IPS-18c (cell line): ENCODE measurements at regions not wholly inside any gene's neighbourhood (a gene's known extent, or its start where the extent isn't known, plus 50 kb on each side); places are given as distances from the start of the nearest gene placed in this dataset.
A peak's percentile ranks its signal among the peaks of the same experiment; 100 is the strongest.

Experiments
- H3K4me3 ChIP-seq: 2 replicates; pipeline ENCODE4 v1.7.0; 2013; ENCODE audit warnings: low read depth, mild to moderate bottlenecking, low read length, moderate library complexity; ENCODE audit not compliant: insufficient read depth
- H3K9me3 ChIP-seq: one replicate; pipeline ENCODE4 v1.6.1; 2013; ENCODE audit warnings: mild to moderate bottlenecking, low read length, moderate library complexity; ENCODE audit not compliant: control insufficient read depth, insufficient read depth

- H3K9me3 ChIP-seq: peaks cover 2% of the 10 kb centered on the region
- no peak overlapping the region for H3K4me3 ChIP-seq
Observed at GRCh38 chr19:30202060-30202600, 170.1 kb upstream of the ZNF536 start.

- peaks cover 2% of the 10 kb centered on the region for H3K9me3 ChIP-seq
- H3K4me3 ChIP-seq: no peak overlapping the region
Observed at GRCh38 chr19:30204721-30205120, 167.5 kb upstream of the ZNF536 start.

- no peak overlapping the region for H3K4me3 ChIP-seq
- peaks cover 2% of the 10 kb centered on the region for H3K9me3 ChIP-seq
Observed at GRCh38 chr19:30206187-30206586, 166.0 kb upstream of the ZNF536 start.

- Histone ChIP-seq H3K4me3 (no peak overlapping the region), H3K9me3 (no peaks in the 10 kb centered on the region)
Observed at GRCh38 chr19:30207357-30207756, 164.8 kb upstream of the ZNF536 start.

- Histone ChIP-seq H3K4me3 (no peak overlapping the region), H3K9me3 (no peaks in the 10 kb centered on the region)
Observed at GRCh38 chr19:30208436-30209060, 163.6 kb upstream of the ZNF536 start.

- no peak overlapping the region for H3K4me3 ChIP-seq
- no peaks in the 10 kb centered on the region for H3K9me3 ChIP-seq
Observed at GRCh38 chr19:30209617-30210600, 162.3 kb upstream of the ZNF536 start.

GRCh38 chr19:30212574-30212973 lies 159.6 kb upstream of the ZNF536 start:
- Histone ChIP-seq H3K4me3 (no peak overlapping the region), H3K9me3 (no peaks in the 10 kb centered on the region)

GRCh38 chr19:30214651-30215051 lies 157.5 kb upstream of the ZNF536 start:
- no peak overlapping the region for H3K4me3 ChIP-seq
- no peaks in the 10 kb centered on the region for H3K9me3 ChIP-seq

GRCh38 chr19:30215248-30215647 lies 156.9 kb upstream of the ZNF536 start:
- Histone ChIP-seq H3K4me3 (no peak overlapping the region), H3K9me3 (no peaks in the 10 kb centered on the region)

GRCh38 chr19:30216453-30216852 lies 155.7 kb upstream of the ZNF536 start:
- H3K4me3 ChIP-seq: no peak overlapping the region

GRCh38 chr19:30217461-30217860 lies 154.7 kb upstream of the ZNF536 start:
- H3K4me3 ChIP-seq: no peak overlapping the region
- H3K9me3 ChIP-seq: no peaks in the 10 kb centered on the region

More at GRCh38 chr19:30216453-30216852, 155.7 kb upstream of the ZNF536 start:
- no peaks in the 10 kb centered on the region for H3K9me3 ChIP-seq

- H3K9me3 ChIP-seq: no peaks in the 10 kb centered on the region
Observed at GRCh38 chr19:30219702-30220101, 152.5 kb upstream of the ZNF536 start.

GRCh38 chr19:30221176-30221575 lies 151.0 kb upstream of the ZNF536 start:
- Histone ChIP-seq H3K9me3 (no peaks in the 10 kb centered on the region), H3K4me3 (no peak overlapping the region)

More at GRCh38 chr19:30219702-30220101, 152.5 kb upstream of the ZNF536 start:
- no peak overlapping the region for H3K4me3 ChIP-seq

- H3K4me3 ChIP-seq: peak overlapping the region; percentile 46; the same call in 1 of the 2 replicates
Observed at GRCh38 chr19:30222428-30222873, 149.7 kb upstream of the ZNF536 start.

GRCh38 chr19:30222992-30223865 lies 149.0 kb upstream of the ZNF536 start:
- H3K4me3 ChIP-seq: peak overlapping the region; percentile 46; the same call in 1 of the 2 replicates
- H3K9me3 ChIP-seq: no peaks in the 10 kb centered on the region

More at GRCh38 chr19:30222428-30222873, 149.7 kb upstream of the ZNF536 start:
- H3K9me3 ChIP-seq: no peaks in the 10 kb centered on the region

GRCh38 chr19:30223866-30224688 lies 148.1 kb upstream of the ZNF536 start:
- Histone ChIP-seq H3K4me3 (no peak overlapping the region), H3K9me3 (no peaks in the 10 kb centered on the region)
